ENCODE measurements at regions not wholly inside any gene's neighbourhood (a gene's known extent, or its start where the extent isn't known, plus 50 kb on each side); places are given as distances from the start of the nearest gene placed in this dataset.

DNA sequence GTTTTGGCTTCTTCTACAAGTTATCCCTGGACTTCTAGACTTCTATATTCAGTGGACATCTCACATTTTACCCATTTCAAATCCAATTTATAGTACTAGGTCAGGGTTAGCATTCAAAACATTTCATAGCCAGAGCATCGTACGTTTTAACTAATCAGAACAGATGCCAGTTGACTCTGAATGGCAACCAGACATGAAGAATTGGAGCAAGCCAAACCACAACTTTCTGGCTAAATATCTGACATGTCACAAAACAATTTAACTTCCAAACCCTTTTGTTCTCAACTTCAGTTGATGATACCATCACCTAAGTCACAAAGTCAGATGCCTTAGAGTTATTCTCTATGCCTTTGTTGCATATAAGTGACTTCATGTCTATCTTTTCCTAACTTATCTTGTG lies 1105.7 kb downstream of the XPNPEP1 start:
- no peak for TF ChIP-seq POLR2A (IDR thresholded peaks at IDR 0.05)
- TF ChIP-seq, protein P1, sequence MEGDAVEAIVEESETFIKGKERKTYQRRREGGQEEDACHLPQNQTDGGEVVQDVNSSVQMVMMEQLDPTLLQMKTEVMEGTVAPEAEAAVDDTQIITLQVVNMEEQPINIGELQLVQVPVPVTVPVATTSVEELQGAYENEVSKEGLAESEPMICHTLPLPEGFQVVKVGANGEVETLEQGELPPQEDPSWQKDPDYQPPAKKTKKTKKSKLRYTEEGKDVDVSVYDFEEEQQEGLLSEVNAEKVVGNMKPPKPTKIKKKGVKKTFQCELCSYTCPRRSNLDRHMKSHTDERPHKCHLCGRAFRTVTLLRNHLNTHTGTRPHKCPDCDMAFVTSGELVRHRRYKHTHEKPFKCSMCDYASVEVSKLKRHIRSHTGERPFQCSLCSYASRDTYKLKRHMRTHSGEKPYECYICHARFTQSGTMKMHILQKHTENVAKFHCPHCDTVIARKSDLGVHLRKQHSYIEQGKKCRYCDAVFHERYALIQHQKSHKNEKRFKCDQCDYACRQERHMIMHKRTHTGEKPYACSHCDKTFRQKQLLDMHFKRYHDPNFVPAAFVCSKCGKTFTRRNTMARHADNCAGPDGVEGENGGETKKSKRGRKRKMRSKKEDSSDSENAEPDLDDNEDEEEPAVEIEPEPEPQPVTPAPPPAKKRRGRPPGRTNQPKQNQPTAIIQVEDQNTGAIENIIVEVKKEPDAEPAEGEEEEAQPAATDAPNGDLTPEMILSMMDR (IDR thresholded peaks at IDR 0.05 in 8 of 11, conservative IDR thresholded peaks at IDR 0.05 in 3 of 11): no peak
- TF ChIP-seq POLR2AphosphoS5 (IDR thresholded peaks at IDR 0.05): no peak

Data from spleen (tissue), 7 donors.